HG03196 (cell line): ENCODE measurements at regions not wholly inside any gene's neighbourhood (a gene's known extent, or its start where the extent isn't known, plus 50 kb on each side); places are given as distances from the start of the nearest gene placed in this dataset.
"Not testable (repeated sequence)": the region's sequence is repeated elsewhere in the genome, so short reads cannot be mapped to it uniquely, and the experiment has no call there.

Experiments used
- ATAC-seq: cut with Tn5 transposase; IDR thresholded peaks from one replicate; pipeline ENCODE4 v1.9.1; 2021; ENCODE audit not compliant: unreplicated experiment

DNA sequence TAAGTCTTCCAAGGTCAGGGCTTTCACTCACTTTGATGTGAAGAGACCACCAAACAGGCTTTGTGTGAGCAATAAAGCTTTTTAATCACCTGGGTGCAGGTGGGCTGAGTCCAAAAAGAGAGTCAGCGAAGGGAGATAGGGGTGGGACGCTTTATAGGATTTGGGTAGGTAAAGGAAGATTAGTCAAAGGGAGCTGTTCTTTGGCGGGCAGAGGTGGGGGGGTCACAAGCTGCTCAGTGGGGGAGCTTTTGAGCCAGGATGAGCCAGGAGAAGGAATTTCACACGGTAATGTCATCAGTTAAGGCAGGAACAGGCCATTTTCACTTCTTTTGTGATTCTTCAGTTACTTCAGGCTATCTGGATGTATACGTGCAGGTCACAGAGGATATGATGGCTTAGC, 553.8 kb downstream of the ADGRL2 start:
- ATAC-seq, result not testable (repeated sequence)

DNA sequence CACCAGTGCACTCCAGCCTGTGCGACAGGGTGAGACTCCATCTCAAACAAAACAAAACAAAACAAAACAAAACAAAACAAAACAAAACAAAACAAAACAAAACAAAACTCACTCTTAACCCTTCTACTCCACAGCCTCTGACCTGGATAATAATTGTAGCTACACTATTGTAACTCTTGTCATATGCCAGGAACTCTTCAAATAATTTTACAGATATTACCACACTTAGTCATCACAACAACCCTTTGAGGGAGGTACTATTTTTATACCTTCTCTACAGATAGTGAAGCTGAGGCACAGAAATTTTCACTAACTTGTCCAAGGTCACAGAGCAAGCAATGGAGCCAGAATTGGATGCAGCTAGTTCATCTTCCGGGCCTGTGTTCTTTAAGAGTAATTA, 547.8 kb downstream of the ADGRL2 start:
- ATAC-seq, result no peak

- no peak for ATAC-seq
These were observed 545.4 kb downstream of the ADGRL2 start for GRCh38 chr1:82346141-82346540.

GRCh38 chr1:82343381-82343780, 542.6 kb downstream of the ADGRL2 start:
- ATAC-seq, result no peak

- peak; percentile 72 for ATAC-seq
These were observed 536.9 kb downstream of the ADGRL2 start for GRCh38 chr1:82337635-82338034.

GRCh38 chr1:82330330-82330729, 529.6 kb downstream of the ADGRL2 start:
- ATAC-seq, result no peak

DNA sequence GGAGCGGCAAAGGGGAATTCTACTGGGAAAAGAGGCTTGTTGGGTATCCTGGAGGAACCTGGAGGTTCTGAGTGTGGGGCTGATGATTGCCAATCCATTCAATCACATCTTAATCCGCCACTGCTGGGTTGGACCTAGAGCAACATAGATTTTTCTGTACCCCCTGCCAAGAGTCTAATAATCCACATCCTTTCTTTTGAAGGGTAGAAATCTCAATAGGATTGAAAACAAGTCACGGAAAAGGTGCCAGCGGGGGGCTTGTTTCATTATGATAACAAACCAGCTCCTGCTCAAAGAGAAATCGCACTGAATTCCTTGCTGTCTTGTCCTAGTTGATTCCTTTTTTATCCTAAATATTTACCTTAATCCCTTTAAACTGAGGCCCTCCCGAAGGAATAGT, 528.5 kb downstream of the ADGRL2 start:
- ATAC-seq, result no peak

DNA sequence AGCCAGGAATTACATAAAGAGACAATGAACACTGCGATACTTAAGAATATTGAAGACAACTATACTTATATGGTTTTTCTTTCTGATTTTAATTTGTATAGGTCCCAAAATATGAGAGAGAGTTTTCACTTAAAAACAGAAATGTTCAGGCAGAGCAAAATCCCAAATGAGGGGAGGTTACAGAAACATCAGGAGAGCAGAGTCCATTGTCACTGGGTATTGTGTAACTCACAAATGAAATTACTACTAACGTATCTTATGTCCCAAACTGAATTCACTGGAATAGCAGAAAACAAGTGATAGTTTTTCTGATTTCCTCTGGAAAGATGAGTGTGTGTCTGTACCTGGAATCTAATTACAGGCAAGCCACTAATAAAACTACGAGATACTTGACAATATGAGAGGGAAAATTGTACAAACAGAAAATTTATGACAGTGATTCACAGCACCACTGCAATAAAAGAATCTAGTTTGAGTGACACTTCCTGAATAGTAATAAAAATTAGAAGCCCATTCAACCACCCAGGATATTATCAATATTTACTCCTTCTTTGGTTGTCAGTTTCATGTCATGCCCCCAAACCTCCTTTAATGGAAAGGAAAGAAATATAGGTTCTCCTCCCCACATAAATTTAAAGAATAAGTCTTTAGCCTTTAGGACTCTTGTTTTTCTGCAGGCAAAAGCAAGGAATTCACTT, 522.6 kb downstream of the ADGRL2 start:
- no peak for ATAC-seq

GRCh38 chr1:82321794-82322193, 521.1 kb downstream of the ADGRL2 start:
- no peak for ATAC-seq

- no peak for ATAC-seq
These were observed 518.8 kb downstream of the ADGRL2 start for GRCh38 chr1:82319546-82319945.

DNA sequence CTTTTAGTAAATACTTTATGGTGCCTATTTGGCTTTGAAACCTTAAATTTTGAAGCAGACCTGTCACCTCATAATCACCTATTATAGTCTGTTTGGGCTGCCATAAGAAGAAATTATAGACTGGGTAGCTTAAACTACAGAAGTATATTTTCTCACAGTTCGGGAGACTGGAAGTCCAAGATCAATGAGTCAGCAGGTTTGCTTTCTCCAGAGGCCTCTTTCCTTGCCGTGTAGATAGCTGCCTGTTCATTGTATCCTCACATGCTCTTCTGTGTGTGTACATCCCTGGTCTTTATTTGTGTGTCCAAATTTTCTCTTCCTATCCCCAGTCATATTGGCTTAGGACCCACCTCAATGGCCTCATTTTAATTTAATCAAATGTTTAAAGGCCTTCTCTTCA, 518.2 kb downstream of the ADGRL2 start:
- no peak for ATAC-seq

DNA sequence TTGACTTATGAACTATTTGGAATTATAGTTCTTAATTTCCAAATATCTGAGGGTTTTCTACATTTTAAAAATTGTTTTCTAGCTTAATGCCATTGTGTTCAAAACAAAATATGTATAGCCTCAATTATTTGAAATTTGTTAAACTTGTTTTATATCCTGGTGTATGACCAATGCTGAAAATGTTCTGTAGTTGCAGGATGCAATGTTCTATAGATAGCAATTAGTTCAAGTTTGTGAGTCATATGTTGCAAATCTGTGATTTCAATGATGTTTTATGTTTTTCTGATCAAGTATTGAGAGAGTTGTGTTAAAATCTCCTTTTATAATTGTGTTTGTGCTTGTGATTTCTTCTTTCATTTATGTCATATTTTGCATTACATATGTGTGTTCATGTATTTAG, 517.5 kb downstream of the ADGRL2 start:
- ATAC-seq, result no peak

- no peak for ATAC-seq
These were observed 516.9 kb downstream of the ADGRL2 start for GRCh38 chr1:82317671-82318070.

DNA sequence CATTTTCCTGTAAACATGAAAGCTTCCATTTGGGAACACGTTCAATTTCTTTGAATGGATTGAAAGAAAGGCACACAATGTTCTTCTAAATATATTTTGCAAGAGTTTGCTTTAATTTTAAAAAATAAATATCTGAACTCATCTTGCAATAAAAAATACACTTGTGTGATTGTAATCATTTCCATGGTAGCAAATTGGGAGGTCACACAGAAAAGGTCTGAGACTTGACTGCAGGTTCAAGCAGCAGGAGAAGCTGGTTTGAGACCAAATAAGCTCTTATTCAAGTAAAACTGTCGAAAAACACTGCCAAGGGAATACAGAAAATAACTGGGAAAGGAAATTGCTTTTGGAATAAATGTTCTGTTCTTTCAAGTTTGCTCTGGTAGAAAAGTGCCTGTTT, 498.9 kb downstream of the ADGRL2 start:
- no peak for ATAC-seq

DNA sequence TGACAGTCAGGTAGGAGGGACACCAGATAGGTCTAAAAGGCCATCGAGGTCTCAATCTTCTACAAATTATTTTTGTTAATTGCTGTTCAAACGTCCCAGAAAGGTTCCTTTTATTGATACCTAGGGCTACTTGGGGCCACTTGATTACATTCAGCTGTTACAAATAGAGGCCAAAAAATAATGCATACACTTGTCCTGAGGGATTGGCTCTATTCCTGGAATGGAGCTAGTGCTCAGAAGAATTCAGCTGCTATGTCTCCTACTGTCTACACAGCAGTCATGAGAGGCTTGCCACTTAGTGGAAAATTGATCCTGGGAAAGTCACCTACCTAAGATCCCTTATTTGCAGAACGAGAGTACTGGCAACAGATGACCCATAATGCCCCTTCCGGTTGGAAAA, 498.3 kb downstream of the ADGRL2 start:
- ATAC-seq, result no peak

GRCh38 chr1:82297139-82297896, 496.6 kb downstream of the ADGRL2 start:
- no peak for ATAC-seq

DNA sequence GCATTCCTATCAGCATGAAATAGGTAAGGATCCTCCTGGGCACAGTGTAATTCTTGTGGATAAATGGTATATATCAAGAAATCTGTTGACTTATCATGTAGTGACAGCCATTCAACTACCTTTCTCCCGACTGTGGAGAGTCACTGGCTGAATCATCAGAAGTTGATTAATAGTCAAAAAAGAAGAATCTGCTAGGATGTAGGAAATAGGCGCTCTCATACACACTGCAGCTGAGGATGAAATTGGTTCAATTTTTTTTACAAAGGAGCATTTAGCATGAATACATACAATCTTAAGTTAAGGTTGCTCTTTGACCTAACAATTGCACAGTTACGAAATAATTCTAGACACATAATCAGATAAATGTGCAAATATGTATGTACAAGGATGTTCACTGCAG, 486.8 kb downstream of the ADGRL2 start:
- no peak for ATAC-seq

DNA sequence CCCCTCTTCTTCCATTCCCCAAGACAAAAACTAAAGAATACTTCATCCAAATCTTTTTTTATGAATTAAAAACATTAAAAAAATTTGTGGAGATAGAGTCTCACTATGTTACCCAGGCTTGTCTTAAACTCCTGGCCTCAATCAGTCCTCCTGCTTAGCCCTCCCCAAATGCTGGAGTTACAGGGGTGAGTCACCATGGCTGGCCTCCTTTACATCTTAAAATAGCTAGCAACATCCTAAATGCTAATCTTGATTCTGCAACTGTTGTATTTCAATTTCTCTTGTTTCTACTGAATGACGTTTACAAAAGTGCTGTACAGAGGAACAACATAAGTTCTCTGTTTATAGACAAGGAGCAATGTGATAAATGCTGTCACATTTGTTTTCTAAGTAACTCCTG, 483.5 kb downstream of the ADGRL2 start:
- no peak for ATAC-seq

DNA sequence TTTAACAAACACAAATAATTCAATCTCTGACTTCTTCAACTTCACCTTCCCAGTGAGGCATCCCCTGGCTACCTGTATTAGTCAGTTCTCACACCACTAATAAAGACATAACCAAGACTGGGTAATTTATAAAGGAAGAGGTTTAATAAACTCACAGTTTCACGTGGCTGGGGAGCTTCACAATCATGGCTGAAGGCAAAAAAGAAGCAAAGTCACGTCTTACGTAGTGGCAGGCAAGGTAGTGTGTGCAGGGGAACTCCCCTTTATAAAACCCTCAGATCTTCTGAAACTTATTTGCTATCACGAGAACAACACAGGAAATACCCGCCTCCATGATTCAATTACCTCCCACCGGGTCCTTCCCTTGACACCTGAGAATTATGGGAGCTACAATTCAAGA, 478.5 kb downstream of the ADGRL2 start:
- no peak for ATAC-seq

DNA sequence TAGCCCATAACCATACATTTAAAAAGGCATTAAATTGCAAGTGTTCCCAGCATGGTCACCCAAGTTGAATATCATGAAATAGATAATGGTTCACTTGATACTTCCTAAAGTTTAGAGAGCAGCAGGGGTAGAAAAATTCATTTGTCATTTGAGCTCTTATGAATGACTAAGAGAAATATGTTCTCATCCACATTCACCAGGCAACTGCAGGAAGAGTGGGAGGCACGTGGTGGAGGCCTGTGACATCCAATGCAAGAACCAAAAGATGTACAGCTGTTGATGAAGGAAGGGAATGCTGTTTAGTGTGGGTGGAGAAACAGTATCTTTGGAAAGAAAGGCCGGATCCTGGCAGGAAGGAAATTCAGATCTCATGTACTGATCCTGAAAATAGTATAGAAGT, 473.1 kb downstream of the ADGRL2 start:
- no peak for ATAC-seq

DNA sequence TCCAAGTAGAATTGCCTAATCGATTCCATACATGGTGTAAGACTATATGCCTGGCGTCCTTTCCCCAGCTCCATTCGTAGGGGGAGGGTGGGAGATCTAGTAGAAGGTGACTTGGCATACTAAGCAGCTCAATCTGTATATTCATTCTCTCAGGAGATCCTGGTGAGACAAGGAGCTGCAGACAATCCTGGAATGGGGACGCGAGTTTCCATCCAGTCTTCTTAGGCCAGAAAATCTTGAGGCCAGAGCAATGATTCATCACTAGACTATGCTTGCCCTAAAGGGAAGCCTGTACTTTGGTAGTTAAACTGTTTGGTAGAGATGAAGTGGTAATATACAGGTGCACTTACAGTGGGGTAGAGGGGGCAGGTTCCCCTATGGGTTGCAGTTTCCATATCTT, 468.7 kb downstream of the ADGRL2 start:
- no peak for ATAC-seq

- ATAC-seq, result no peak
These were observed 468.1 kb downstream of the ADGRL2 start for GRCh38 chr1:82268826-82269225.

- no peak for ATAC-seq
These were observed 465.6 kb downstream of the ADGRL2 start for GRCh38 chr1:82266351-82266750.
